ENCODE measurements at regions not wholly inside any gene's neighbourhood (a gene's known extent, or its start where the extent isn't known, plus 50 kb on each side); places are given as distances from the start of the nearest gene placed in this dataset.

DNA sequence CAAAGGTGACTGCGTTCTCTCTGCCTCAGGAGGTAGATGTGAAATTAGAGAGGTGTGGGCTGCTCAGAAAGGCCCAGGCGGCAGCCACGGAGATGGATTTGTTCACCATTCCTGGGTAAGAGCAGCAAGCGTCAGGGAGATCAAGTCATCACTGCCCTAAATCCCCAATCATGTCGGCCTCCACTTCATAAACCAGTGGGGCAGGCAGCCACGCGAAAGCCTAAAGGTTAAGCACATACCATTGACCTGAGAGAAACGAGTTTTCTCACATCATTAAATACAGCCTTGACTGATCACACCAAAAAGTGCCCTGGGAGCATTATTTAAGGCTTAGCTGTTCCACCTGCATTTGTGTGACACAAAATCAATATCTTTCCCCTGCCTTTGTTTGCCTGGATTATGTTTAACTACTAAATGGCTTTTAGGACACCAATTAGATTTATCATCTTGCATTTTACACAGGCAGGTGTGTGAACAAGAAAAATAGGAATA, 50.7 kb upstream of the FOXB1 start:
- DNase-seq: no peak

DNA sequence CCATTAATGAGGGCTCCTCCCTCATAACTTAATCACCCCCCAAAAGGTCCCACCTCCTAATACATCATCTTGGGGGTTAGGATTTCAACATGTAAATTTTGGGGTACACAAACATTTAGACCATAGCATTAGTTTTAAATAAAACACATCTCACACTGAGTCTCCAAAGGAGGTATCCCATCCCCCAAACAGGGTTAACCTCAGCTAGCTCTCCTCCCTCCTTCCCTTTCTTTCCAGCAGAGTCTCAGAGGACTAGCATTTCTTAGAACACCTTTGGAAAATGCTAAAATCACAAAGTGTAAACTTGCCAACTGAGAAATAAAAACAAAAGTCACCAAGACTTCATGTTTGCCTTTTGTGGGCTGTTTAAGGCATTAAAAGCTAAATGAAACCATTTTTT, 51.2 kb upstream of the FOXB1 start:
- no peak for DNase-seq

DNA sequence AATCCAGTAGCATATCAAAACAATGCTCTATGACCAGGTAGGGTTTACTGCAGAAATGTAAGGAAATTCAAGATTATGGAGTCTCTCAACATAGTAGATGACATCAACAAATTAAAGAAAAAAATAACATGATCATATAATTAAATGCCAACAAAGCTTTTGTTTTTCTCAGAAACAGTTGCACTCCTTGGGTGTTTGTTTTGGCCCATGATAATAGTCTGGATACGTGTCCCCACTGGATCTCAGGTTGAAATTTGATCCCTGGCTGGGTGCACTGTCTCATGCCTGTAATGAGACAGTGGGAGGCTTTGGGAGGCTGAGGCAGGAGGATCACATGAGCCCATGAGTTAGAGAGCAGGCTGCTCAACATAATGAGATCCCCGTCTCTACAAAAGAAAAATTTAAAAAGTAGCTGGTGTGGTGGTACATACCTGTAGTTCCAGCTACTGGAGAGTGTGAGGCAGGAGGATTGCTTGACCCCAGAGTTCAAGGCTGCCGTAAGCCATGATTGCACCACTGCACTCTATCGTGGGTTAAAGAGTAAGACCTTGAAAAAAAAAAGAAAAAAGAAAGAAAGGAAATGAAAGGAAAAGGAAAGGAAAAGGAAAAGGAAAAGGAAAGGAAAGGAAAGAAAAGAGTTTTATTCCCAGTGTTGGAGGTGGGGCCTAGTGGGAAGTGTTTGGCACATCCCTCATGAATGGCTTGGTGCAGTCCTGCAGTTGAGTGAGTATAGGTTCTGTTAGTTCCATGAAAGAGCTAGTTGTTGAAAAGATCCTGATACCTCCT, 53.3 kb upstream of the FOXB1 start:
- DNase-seq: no peak

DNA sequence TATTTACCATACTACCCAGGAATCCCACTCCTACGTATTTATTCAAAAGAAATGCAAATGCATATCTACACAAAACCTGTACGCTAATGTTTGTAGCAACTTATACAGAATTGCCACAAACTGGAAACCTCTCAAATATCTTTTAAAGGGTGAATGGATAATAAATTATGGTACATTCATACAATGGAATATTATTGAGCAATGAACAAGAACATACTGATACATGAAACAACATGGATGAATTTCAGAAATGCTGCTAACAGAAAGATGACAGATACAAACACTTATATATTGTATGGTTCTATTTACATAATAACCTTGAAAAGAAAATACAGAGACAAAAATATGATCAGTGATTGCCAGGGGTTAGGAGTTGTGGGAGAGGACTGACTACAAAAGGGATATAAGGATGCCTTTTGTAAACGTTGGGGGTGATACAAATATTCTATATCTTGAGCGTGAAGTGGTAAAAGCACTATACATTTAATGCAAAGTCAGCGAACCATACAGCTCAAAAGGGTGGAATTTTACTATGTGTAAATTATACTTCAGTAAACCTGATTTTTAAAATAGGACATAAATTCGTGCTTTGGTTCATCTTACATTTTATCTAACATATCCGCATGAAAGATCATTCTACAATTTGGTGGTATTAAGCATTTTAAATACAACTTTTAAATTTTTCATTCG, 55.0 kb upstream of the FOXB1 start:
- DNase-seq: no peak

DNA sequence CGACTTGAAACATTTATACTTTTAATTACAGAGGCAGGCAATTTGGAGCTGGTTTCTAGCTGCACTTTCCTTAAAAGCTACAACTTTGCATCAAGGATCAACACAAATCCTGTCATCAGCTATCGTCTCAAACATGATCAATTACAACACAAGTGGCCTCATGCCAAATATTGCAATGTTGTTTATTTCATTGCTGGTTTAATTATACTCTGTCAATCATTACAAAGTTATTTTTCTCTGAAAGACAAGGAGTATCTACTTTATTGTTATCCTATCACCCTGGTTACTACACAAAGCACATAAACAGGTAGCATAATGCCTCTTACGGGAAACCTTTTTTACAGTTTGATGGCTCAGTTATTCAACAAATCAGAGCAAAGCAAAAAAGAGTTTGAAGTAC, 58.0 kb upstream of the FOXB1 start:
- no peak for DNase-seq

DNA sequence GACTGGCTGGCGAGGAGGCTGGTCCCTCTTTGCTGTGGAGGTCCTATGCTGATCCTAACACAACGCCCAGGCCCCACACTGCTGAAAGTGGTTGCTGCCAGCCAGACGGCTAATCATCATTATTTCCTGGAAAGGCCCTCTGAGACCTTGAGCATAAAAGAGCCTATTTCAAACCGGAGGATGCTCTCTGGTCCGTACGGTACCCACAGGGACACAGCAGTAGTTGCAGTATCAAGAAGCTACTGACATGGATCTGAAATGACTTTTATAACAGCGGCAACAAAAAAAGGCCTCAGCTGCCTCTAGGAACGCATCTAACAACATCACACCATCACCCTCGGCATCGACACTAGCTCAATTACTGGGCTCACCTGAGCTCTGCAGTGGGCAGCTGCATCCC, 59.1 kb upstream of the FOXB1 start:
- DNase-seq: no peak

DNA sequence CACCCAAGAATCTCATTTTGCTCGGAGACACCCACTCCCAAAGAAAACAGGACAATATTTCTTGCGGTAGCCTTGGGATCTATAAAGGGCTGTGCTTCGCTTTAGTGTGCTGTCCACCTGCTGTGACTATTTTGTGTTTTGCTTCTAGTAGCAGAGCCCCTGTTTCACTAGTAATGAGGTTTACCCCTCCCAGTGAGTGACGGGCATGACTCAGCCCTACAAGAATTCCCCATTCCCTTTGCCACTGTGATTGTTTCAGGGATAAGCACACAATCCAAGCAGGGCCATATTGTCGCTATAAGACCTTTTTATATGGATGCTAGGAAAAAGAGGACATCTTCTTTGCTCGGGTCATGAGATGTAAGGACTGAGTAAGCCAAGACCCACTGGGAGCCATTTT, 62.5 kb upstream of the FOXB1 start:
- DNase-seq: no peak

DNA sequence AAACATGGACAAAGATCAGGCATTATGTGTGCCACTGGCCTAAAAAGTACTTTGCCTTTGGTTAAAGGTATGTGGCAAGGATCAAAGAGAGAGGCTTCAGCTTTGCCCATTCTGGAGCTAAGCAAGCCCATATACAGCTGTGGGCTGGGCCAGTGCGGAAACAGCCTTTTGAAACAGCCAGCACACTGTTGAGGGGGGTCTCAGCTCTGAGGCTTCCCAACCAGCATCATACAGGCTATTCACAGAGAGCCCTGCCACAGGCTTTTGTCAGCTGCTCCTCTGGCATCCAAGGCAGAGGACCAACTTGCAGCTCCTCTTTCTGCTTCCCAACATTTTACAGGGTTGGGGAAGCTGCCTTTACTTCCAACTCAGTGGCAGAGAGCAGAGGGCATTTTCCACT, 63.2 kb upstream of the FOXB1 start:
- DNase-seq: no peak

DNA sequence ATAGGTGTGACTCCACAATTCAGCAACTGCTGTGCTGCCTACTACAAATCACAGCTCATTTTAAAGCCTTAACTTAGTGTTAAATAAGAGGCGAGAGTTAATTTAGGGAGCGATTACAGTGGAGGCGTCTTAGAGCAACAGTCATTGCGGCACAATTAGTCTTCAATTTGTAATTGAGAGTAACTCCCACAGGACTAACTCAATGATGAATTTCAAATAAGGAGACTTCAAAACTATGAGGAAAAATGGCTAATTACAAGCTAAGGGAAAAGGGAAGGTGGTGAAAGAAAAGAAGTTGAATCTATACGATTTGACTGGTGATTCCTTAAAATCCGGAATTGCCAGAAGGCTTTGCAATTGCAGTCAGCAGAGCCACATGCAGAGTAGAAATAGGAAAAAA, 63.7 kb upstream of the FOXB1 start:
- no peak for DNase-seq

DNA sequence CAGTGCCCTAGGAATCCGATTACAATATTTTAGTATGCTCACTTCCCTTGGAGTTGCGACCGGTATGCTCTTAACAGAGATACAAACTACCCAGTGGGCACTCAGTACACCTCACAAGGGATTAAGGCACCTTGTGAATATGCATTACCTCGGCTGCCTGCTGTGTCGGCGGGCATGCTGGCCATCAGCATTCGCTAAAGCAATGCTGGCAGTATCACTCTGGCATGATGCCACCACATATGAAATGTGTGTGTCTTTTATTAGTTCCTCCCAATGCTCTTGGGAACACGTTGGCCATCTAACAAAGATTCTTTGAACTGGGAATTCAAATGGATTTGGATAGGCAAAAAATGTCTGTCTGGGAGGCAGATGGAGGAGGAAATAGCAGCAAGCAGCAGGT, 67.4 kb upstream of the FOXB1 start:
- DNase-seq: no peak

DNA sequence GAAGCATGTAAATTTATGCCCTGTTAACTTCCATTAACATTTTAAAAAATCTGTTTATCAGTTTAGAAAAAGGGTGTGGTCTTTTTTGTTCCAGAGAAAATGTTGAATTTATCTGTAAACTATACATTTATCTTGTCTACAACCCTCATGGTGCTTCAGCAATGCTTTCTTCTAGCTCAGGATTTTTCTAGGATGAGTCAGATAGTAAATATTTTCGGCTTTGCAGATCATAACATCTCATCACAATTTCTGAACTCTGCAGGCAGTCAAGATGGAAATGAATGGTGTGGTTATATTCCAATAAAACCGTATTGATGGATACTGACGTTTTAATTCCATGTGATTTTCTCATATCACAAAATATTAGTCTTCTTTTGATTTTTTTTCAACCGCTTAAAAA, 70.5 kb upstream of the FOXB1 start:
- no peak for DNase-seq

DNA sequence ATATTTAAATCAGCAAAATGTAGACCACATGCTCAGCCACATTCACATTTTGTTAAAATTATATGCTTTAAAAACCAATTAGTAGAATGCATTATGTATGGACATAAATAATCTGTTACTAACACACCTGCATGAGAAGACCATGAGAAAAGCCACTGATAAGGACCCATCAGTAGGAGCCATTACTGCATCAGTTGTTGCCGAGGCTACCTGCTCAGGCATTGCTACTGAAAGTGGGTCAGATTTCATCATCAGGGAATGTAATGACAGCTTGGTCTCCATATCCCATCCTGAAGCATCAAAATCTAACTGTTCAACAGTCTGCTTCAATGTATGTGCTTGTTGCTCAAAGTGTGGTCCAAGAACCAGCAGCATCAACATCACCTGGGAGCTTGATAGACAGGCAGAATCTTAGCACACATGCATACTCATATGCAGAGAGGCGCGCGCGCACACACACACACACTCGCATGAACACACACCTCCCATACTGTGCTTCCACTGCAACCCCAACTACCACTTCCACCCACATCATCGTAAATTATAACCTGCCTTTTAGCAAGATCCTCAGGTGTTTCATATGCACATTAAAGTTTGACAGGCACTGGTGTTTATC, 72.4 kb upstream of the FOXB1 start:
- no peak for DNase-seq

DNA sequence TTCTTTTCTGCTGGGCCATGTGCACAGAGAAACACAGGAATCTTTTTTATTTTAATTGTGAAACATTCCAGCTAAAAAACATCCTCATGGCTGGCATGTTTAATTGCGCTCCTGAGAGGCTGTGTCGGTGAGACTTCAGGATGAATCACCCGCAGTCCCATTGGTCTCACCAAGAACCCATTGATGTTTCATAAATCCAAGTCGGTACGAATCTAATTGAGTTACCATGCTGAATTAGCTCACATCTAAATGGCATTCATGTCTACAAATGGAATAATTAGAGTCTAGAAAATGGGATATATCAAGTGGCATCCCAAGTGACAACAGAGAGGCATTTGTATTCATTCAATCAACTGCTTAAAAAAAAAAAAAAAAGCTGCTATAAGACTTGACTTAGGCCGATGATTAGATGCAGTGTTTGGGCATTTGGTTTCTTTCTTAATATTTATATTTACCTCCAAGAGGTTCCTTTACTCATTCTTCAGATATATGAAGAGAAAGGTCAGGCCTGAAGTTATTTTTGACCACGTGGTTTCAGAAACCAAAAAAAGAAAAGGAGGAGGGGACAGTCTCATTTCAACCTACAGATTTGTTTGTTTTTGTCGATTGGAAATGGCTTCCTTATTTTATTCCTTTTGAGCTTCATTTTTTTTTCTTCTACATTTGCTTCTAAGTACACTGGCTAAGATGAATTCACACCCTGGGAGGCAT, 79.1 kb upstream of the FOXB1 start:
- DNase-seq: no peak

DNA sequence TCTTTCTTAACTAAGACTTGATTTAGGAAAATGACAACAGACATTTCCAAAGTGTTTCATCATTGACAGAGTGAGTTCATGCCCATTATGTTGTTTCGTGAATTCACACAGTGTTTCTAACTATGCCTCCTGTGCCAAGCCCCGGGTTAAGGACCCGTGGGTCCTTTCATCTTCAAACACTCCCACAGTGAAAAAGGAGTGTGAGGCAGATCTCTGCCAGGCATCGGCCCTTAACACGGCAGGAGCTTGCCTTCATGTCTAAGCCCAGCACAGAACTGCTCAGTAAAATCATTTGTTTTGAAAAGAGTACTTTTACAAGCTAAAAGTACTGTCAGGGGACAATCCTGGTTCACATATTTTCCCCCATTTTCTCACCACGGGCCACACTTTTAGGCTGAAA, 80.0 kb upstream of the FOXB1 start:
- no peak for DNase-seq

DNA sequence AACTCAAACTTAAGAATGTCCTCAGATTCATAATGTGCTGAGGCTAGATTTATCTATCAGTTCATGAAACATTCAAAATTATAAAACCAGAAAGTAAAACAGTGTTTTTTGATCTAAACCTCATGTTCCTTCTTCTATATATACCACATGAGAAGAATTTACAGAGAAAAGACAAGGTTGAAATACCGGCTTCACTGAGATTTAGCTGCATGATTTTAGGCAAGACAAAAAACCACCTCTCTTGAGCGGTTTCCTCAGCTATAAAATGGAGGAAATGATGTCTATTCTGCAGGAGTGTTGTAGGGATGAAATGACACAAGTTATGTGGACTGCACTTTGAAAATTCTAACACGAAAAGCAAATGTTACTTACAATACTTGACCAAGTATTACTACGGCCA, 80.6 kb upstream of the FOXB1 start:
- DNase-seq: no peak

DNA sequence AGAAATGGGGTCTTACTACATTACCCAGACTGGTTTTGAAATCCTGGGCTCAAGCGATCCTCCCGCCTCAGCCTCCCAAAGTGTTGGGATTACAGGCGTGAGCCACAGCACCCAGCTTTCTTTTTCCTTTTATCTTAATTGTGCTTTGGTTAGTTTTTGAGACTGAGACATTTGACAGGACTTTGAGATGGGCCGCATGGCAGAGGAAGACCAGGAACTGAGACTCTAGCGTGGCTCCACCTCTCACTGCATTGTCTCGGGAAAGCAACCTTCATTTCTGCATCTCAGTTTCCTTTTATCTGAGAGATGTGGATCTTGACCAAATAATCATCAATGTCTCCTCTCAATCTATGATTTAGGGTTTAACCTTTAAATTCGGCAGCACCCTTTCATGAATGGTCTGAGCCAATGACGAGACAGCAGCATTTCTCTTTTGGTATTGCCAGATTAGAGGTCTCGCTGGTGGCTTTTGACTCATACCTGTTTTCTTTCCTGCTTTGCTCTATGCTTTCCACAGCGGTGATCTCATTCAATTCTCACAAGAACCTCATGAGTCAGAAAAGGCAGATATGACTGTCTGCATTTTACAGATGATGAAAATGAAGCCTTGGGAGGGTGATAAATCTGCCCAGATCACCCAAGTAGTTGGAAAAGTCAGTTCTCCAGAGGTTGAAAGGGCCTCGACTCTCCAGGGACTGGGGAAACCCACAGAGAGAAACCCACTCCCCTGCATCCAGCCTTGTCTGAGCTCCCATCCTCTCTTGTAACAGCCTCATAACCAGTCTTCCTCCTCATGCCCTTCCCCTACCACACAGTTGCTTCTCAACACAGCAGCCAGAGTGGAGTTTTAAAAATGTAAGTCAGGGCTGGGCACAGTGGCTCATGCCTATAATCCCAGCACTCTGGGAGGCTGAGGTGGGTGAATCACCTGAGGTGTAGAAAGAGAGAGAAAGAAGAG, 84.8 kb upstream of the FOXB1 start:
- DNase-seq: no peak

DNA sequence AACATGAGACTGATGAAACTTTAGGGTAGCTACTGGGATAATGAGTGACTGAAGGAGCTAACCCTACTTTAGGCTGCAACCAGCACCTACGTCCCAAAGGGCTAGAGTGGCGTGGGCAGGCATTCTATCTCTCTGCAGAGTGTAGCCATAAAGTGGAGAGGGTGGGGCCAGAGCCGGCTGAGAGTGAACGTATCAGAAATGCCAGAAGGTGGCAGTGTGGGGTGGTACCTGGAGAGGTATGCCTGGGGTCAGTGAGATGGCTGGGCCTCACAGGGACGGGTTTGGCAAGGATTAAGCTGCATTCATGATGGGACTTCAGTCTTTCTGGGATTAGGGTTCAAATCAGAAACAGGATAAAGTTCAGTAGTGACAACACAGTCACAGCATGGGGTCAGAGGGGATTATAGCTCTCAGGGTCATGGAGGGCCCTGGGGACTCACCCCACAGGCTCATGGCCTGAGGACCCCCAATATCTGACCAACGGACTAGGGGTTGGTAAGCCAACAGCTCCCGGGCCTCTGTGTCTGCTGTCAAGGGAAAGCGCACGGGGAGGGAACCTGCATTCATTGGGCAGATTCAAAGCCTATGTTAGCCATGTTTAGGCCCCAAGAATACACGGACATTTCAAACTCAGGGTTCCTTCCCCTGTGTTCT, 86.5 kb upstream of the FOXB1 start:
- DNase-seq: peak; percentile 56

DNA sequence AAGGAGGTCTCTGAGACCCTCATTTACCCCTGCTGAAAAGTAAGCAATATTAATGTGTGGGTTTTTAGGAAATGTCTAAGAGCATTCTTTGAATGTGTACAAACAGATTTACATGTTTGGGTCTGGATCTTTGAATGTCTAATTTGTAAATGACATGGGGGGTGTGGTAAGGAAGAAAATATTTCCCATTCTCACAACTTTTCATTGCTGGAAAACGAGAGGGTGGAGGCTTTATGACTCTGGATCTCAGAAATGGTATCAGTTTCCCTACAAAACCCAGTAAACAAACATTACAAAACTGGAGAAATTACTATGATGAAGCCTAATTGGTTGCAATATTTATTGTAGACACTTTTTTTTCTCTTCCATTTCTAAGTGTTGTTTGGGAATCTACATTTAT, 98.1 kb upstream of the FOXB1 start:
- DNase-seq: no peak

DNA sequence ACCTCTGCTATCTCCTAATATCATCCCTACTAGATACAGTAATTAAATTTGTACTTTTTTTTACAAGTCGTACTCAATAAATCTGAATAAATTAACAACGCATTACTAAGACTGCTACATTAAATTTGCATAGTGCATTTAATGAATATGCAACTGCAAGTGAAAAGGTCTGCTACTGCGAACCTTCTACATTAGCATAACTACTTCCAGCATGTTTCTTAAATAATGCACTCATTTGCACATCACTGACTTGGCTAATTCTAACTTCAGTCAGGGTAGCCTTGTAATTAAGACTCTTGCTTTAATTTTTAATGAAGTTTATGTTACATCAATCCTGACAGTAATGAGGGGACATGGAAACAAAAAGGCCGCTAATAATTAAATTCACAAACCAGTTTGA, 98.9 kb upstream of the FOXB1 start:
- no peak for DNase-seq

DNA sequence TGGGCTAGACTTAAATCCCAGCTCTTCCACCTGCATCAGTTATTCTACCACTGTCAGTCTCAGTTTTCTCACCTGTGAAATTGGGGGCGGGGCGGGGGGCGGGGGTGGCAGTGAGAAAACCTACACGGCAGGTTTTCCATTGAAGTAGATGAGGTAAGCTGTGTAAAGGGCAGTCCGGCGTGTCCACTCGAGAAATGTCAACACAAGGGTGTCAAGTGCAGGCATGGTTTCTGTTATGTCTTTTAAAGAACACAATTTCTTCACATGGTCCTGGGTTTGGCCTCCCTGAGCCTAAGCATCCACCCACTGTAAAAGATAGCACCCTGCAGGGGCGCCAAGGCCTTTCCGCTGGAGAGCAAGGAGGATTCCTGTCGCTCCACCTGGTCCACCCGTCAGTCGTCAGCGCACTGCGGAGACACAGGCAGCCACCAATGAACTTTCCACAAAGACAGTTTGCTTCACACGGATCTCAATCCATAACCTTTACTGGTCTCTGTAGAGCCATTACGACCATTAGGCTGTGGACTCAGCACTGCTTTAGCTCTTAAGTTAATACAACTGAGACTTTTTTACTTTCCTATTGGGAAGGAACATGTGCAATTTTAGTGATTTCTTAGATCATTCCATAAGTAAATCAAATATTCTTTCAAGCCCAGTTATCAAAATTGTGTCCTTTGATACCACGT, 99.5 kb upstream of the FOXB1 start:
- no peak for DNase-seq

DNA sequence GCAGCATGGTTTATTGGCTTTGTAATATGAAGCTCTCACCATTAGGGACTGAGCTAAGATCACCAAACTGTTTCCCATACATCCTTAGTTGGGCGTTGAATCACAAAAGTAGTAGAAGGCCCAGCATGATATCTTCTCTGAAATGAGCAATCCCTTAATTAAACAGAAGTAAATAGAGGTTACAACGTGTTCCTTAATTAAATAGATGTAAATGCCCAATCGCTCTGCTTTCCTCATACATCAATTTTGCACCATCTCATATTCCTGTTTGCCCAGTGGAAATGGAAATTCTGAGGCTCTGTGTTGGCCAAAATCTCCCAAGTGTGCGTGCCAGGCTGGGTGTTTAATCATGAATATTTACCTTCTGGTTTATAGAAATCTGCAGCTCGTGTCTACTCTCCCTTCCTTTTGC, 107.4 kb upstream of the FOXB1 start:
- no peak for DNase-seq
